A549 (cell line): ENCODE measurements at regions not wholly inside any gene's neighbourhood (a gene's known extent, or its start where the extent isn't known, plus 50 kb on each side); places are given as distances from the start of the nearest gene placed in this dataset.

ENCODE experiments used
- CHD4 ChIP-seq: fragments of 200-600 bp; sonication (generic); IDR thresholded peaks from 2 replicates; pipeline ENCODE4 v1.6.1; 2016; ENCODE audit warnings: antibody characterized with exemption, mild to moderate bottlenecking, borderline replicate concordance
- CTCF ChIP-seq: fragments of >200 bp; sonication (Bioruptor Twin); formaldehyde crosslinking; IDR thresholded peaks from 3 replicates; pipeline ENCODE4 v1.5.1; 2016
- EP300 ChIP-seq, 2 experiments: fragments of >200 bp; sonication (Bioruptor Twin); formaldehyde crosslinking; IDR thresholded peaks; 2 replicates in 1 of 2; 3 replicates in 1 of 2; pipeline ENCODE4 v1.6.1; 2016 to 2017
- JUNB ChIP-seq: fragments of >200 bp; sonication (Bioruptor Twin); formaldehyde crosslinking; IDR thresholded peaks from 2 replicates; pipeline ENCODE4 v1.6.1; 2016
- KDM1A ChIP-seq: fragments of 200-600 bp; sonication (generic); IDR thresholded peaks from 2 replicates; pipeline ENCODE4 v1.6.1; 2016; ENCODE audit warnings: low read depth, mild to moderate bottlenecking
- KDM5A ChIP-seq: fragments of 200-600 bp; sonication (generic); IDR thresholded peaks from 2 replicates; pipeline ENCODE4 v1.6.1; 2016; ENCODE audit warnings: antibody characterized with exemption, mild to moderate bottlenecking
- MAX ChIP-seq: IDR thresholded peaks from 2 replicates; pipeline ENCODE4 v1.6.1; 2012
- MAZ ChIP-seq: fragments of 150-350 bp; IDR thresholded peaks from 2 replicates; pipeline ENCODE4 v1.6.1; 2014; ENCODE audit warnings: antibody characterized with exemption, low read depth, low read length, borderline replicate concordance
- MYC ChIP-seq: IDR thresholded peaks from 2 replicates; pipeline ENCODE4 v1.6.1; 2012; ENCODE audit warnings: mild to moderate bottlenecking, inconsistent platforms, low read length, improper control_type of control experiment, borderline replicate concordance
- NFE2L2 ChIP-seq: fragments of 150-350 bp; conservative IDR thresholded peaks from 2 replicates; pipeline ENCODE4 v1.6.1; 2014; ENCODE audit warnings: low read length
- NR3C1 ChIP-seq: fragments of >200 bp; sonication (Bioruptor Twin); formaldehyde crosslinking; IDR thresholded peaks from 3 replicates; pipeline ENCODE4 v1.6.1; 2017
- PHF8 ChIP-seq: fragments of 200-600 bp; sonication (generic); IDR thresholded peaks from 2 replicates; pipeline ENCODE4 v1.6.1; 2016; ENCODE audit warnings: low read depth, mild to moderate bottlenecking, antibody characterized with exemption, moderate library complexity, borderline replicate concordance
- POLR2A ChIP-seq: IDR thresholded peaks from 2 replicates; pipeline ENCODE4 v1.6.1; 2012; ENCODE audit warnings: mild to moderate bottlenecking, low read length
- SREBF2 ChIP-seq: fragments of 450-650 bp; IDR thresholded peaks from 2 replicates; pipeline ENCODE4 v1.6.1; 2014; ENCODE audit warnings: mild to moderate bottlenecking, moderate library complexity

- TF ChIP-seq CTCF: no peak
- TF ChIP-seq POLR2A: no peak
- no peak for TF ChIP-seq MYC
- no peak for TF ChIP-seq PHF8
- no peak for TF ChIP-seq KDM5A
- TF ChIP-seq EP300 (IDR thresholded peaks at IDR 0.05): no peak
- no peak for TF ChIP-seq JUNB
- no peak for TF ChIP-seq KDM1A
- TF ChIP-seq MAX: no peak
- TF ChIP-seq CHD4: no peak
- TF ChIP-seq NR3C1: no peak
- TF ChIP-seq SREBF2: no peak
- no peak for TF ChIP-seq MAZ
- TF ChIP-seq NFE2L2: no peak
Measured at GRCh38 chr4:13980317-13981310, 353.1 kb upstream of the BOD1L1 start.
